Bronchial epithelial cell (primary cell): ENCODE measurements at regions not wholly inside any gene's neighbourhood (a gene's known extent, or its start where the extent isn't known, plus 50 kb on each side); places are given as distances from the start of the nearest gene placed in this dataset.

Experiments used
- DNase-seq: peaks from one replicate; pipeline ENCODE4 v3.0.0-alpha.2; 2010; ENCODE audit warnings: low read depth
- FAIRE-seq: peaks from 2 replicates; lab custom pipeline; 2011; peaks lifted over from hg19 to GRCh38; lab: Jason Lieb, UNC
- H3K27me3 ChIP-seq: 2 replicates; pipeline ENCODE4 v1.5.1; 2011; ENCODE audit warnings: low read length; ENCODE audit not compliant: control insufficient read depth, insufficient read depth
- H3K36me3 ChIP-seq: 2 replicates; pipeline ENCODE4 v1.5.1; 2011; ENCODE audit warnings: low read length; ENCODE audit not compliant: control insufficient read depth, insufficient read depth
- H3K4me3 ChIP-seq: 2 replicates; pipeline ENCODE4 v1.5.1; 2011; ENCODE audit warnings: mild to moderate bottlenecking, low read depth, low read length, control low read depth
- TF ChIP-seq, protein P1 (sequence below): IDR thresholded peaks from 2 replicates; pipeline ENCODE4 v1.5.1; 2011; ENCODE audit warnings: mild to moderate bottlenecking, moderate library complexity, low read length, control low read depth, inconsistent platforms; ENCODE audit not compliant: insufficient read depth, severe bottlenecking

DNA sequence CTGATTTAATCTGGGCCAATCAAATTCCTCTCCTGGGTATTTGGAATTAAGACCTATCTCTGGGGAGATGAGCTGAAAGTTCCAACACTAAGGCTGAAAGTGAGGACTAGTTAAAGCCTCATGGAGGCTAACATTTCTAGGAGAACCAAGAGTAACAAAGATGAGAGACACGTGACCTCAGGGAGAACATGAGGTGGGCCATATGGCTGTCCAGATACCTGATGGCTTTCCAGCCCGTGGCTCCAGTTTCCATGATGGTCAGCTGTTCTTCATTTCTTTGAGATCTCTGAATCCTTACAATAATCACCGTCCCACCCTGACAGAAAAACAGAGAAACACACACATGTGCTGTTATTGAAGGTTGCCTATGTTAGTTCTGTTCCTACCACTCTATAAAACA lies 66.1 kb downstream of the LEPR start:
- TF ChIP-seq, protein P1, sequence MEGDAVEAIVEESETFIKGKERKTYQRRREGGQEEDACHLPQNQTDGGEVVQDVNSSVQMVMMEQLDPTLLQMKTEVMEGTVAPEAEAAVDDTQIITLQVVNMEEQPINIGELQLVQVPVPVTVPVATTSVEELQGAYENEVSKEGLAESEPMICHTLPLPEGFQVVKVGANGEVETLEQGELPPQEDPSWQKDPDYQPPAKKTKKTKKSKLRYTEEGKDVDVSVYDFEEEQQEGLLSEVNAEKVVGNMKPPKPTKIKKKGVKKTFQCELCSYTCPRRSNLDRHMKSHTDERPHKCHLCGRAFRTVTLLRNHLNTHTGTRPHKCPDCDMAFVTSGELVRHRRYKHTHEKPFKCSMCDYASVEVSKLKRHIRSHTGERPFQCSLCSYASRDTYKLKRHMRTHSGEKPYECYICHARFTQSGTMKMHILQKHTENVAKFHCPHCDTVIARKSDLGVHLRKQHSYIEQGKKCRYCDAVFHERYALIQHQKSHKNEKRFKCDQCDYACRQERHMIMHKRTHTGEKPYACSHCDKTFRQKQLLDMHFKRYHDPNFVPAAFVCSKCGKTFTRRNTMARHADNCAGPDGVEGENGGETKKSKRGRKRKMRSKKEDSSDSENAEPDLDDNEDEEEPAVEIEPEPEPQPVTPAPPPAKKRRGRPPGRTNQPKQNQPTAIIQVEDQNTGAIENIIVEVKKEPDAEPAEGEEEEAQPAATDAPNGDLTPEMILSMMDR: no peak
- no peaks in the 10 kb centered on the region for H3K36me3 ChIP-seq
- H3K27me3 ChIP-seq: no peaks in the 10 kb centered on the region
- no peak for FAIRE-seq
- H3K4me3 ChIP-seq: no peak overlapping the region
- DNase-seq: no peak

DNA sequence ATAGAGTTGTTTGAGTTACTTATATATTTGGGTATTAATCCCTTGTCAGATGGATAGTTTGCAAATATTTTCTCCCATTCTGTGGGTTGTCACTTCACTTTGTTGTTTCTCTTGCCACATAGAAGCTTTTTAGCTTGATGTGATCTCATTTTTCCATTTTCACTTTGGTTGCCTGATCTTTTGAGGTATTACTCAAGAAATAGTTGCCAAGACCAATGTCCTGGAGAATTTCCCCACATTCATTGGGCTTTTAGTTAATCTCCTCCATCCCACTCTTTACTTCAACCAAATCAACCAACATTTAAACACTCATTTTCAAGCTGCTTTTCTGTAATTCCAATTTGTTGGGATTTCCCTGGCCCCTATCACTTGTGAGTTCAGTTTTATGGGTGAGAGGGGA lies 69.0 kb downstream of the LEPR start:
- DNase-seq (no peak), FAIRE-seq (no peak)
- H3K4me3 ChIP-seq: no peak overlapping the region
- no peaks in the 10 kb centered on the region for H3K27me3 ChIP-seq
- TF ChIP-seq, protein P1: no peak
- no peaks in the 10 kb centered on the region for H3K36me3 ChIP-seq

DNA sequence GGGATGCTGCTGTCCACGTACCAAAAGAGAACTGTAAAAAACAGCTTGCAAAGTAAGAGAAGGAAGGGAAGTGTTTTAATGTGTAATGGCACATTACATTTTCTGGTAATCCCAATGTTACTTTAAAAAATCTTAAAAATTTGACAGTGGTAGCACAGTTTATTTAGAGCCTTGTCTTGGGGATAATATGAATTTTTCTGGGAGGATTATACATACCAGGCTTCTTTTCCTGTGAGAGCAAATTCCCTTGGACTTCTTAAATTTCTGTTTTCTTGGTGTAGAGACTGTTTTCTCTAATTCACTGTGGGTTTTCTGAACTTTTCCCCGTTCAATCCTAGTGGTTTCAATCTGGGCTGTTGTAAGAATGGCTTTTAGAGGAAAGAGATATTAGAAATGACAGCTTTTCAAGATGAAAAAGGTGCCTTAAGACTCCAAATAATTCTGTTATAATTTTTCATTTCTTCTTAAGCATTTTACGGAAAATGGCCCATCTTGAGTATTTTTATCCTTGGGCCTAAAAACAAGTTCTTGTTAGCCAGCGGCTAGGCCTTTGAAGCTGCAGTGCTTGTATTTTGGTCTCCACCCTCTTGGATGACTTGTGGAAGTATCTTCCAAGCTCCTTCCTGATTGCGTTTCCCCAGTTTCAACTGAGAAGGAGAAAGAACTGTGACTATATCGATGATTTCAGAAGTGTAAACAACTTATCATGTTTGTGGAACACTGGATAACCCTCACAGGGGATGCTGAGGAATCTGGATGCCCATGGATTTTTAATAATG lies 70.0 kb downstream of the LEPR start:
- DNase-seq: no peak
- H3K36me3 ChIP-seq: no peaks in the 10 kb centered on the region
- no peak for FAIRE-seq
- H3K27me3 ChIP-seq: no peaks in the 10 kb centered on the region
- no peak overlapping the region for H3K4me3 ChIP-seq
- TF ChIP-seq, protein P1: no peak

DNA sequence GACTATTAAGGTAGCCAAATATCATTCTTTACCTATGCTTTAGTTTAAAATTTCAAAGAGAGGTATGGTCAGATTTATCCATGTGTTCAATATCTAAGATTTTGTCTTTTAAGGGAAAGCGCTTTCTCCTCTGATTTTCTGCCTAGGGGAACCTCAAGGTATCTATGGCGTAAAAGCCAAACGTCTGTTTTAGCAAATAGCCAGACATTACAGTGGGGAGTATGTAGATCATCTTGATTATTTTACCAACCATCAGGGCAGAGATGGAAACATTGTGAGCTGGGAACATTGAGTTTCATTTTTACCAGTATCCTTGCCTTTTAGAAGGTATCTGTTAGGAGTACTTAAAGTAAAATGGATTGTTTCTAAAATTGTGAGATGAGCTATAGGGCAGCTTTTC lies 71.0 kb downstream of the LEPR start:
- Histone ChIP-seq H3K36me3 (no peaks in the 10 kb centered on the region), H3K27me3 (no peaks in the 10 kb centered on the region), H3K4me3 (no peak overlapping the region)
- DNase-seq (no peak), FAIRE-seq (no peak)
- TF ChIP-seq, protein P1: no peak

DNA sequence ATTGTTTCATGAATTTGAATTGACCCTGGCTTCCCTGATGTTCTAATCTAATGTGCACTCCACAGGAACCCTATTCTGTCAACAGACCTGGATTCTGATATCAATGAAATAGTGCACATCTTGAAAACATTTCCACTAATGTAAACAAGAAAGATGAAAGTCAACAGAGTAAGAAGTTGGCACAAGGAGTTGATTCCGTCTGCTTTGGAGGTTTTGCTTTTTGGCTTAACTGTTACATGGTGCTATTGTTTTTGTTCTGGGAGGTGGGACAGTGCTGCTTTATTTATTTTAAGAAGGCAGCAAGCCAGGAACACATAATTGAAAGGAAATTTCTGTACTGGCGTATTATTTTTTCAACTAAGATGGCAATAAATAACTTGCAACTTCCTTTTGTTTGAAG lies 73.3 kb downstream of the LEPR start:
- no peaks in the 10 kb centered on the region for H3K36me3 ChIP-seq
- no peak overlapping the region for H3K4me3 ChIP-seq
- TF ChIP-seq, protein P1: no peak
- FAIRE-seq: no peak
- H3K27me3 ChIP-seq: no peaks in the 10 kb centered on the region
- DNase-seq: no peak

DNA sequence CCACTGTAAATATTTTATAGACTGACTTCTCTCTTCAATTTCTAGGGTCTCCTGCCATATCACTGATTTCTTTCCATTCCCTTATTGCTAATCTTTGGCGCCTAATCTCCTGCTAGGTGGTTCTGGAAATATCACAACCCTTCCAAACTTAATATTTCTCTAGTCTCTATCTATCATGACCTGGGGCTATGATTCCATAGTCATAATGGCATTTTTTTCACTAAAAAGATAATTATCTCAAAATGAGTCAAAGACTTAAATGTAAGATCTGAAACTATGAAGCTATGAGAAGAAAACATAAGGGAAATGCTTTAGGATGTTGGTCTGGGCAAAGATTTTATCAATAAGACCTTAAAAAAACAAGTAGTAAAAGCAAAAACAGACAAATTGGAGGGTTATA lies 74.2 kb downstream of the LEPR start:
- no peak for FAIRE-seq
- no peak for DNase-seq
- TF ChIP-seq, protein P1: no peak
- no peak overlapping the region for H3K4me3 ChIP-seq
- no peaks in the 10 kb centered on the region for H3K27me3 ChIP-seq
- H3K36me3 ChIP-seq: no peaks in the 10 kb centered on the region
